AG04450 (cell line): ENCODE measurements at regions not wholly inside any gene's neighbourhood (a gene's known extent, or its start where the extent isn't known, plus 50 kb on each side); places are given as distances from the start of the nearest gene placed in this dataset.

ENCODE experiments used
- CTCF ChIA-PET: fragments of 300-600, 350-600 bp; formaldehyde crosslinking; extraction: SDS; loops from one replicate; lab custom pipeline; 2022; ENCODE audit warnings: antibody characterized with exemption, inconsistent platforms; lab: Charles Lee
- POLR2A ChIA-PET: fragments of 350-600 bp; formaldehyde crosslinking; extraction: SDS; loops from one replicate; lab custom pipeline; 2021; ENCODE audit warnings: antibody characterized with exemption, inconsistent platforms; lab: Yijun Ruan, JAX
- DNase-seq: peaks from one replicate; pipeline ENCODE4 v3.0.0-alpha.2; 2011; ENCODE audit warnings: low read depth, low spot score
- H3K27ac ChIP-seq: one replicate; pipeline ENCODE4 v1.5.1; 2012; ENCODE audit warnings: low read depth, low read length, control low read depth
- H3K27me3 ChIP-seq: one replicate; pipeline ENCODE4 v1.6.0; 2012; ENCODE audit warnings: low read length; ENCODE audit not compliant: control insufficient read depth, insufficient read depth
- H3K4me3 ChIP-seq: 2 replicates; pipeline ENCODE4 v1.5.1; 2011; ENCODE audit warnings: mild to moderate bottlenecking, low read depth, low read length, control low read depth
- H3K9me3 ChIP-seq: 2 replicates; pipeline ENCODE4 v1.5.1; 2012; ENCODE audit warnings: low read length; ENCODE audit not compliant: control insufficient read depth, insufficient read depth
- TF ChIP-seq, protein P1 (sequence below): IDR thresholded peaks from 2 replicates; pipeline ENCODE4 v1.5.1; 2011; ENCODE audit warnings: low read depth, low read length, control low read depth, inconsistent platforms

DNA sequence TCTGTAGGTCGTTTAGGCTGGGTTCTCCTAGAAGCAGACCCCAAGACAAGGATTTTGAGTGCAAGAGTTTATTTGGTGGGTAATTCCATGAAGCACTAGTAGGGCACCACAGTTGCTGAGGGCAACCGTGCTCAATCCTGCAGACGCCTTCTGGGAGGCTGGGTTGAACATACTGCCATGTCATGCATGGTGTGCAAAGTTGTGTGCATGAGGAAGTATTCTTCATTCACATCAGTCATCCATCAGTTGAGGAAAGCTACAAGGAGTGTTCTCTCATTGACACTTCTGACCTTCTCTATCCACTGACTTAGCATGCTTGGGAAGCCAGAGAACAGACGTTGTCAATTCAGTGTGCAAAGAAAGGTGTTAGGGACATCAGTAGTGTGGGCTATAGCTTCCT is 179.2 kb downstream of the PTPN11 start:
- TF ChIP-seq, protein P1, sequence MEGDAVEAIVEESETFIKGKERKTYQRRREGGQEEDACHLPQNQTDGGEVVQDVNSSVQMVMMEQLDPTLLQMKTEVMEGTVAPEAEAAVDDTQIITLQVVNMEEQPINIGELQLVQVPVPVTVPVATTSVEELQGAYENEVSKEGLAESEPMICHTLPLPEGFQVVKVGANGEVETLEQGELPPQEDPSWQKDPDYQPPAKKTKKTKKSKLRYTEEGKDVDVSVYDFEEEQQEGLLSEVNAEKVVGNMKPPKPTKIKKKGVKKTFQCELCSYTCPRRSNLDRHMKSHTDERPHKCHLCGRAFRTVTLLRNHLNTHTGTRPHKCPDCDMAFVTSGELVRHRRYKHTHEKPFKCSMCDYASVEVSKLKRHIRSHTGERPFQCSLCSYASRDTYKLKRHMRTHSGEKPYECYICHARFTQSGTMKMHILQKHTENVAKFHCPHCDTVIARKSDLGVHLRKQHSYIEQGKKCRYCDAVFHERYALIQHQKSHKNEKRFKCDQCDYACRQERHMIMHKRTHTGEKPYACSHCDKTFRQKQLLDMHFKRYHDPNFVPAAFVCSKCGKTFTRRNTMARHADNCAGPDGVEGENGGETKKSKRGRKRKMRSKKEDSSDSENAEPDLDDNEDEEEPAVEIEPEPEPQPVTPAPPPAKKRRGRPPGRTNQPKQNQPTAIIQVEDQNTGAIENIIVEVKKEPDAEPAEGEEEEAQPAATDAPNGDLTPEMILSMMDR: no peak
- ChIA-PET POLR2A (no interaction called here), CTCF (no interaction called here)
- H3K27ac ChIP-seq: no peak overlapping the region
- no peaks in the 10 kb centered on the region for H3K27me3 ChIP-seq
- DNase-seq: no peak
- no peak overlapping the region for H3K4me3 ChIP-seq
- H3K9me3 ChIP-seq: no peaks in the 10 kb centered on the region

DNA sequence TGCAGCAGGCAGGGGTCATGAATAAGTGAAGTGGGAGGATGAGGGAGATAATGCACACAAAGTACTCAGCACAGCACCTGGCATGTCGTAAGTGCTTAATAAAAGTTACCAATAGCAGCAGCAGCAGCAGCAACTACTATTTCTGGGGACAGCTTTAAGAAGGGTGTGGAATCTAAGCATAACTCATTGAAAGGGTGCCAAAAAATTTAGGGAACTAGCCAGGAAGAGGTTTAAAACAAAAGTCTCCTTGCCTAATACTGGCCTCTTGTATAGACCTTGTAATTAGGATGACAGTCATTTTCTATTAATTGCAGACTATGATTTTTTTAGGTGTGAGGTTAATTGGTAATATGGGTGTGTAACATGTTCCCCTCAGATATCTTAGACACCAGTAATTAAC is 179.9 kb downstream of the PTPN11 start:
- Histone ChIP-seq H3K4me3 (no peak overlapping the region), H3K9me3 (no peaks in the 10 kb centered on the region), H3K27ac (no peak overlapping the region), H3K27me3 (no peaks in the 10 kb centered on the region)
- ChIA-PET CTCF (no interaction called here), POLR2A (no interaction called here)
- no peak for DNase-seq
- TF ChIP-seq, protein P1: no peak

DNA sequence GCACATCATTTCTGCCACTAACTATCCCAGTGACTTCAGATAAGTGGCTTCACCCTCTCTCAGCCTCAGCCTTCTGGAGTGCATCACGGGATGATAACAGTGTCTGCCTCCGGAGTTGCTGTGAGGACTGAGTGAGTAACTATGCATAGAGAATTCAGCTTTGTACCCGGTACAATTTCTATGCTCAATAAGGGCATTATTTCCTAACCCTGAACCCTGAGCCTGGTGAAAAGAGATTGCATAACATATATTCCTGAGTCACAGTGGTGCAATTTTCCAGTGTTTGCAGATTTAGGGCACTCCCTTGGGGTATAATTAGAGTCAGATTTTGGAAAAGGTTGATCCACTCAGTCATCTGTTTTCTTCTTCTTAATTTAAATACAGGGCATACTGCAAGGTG is 181.1 kb downstream of the PTPN11 start:
- H3K4me3 ChIP-seq: no peak overlapping the region
- H3K27ac ChIP-seq: no peak overlapping the region
- ChIA-PET POLR2A (no interaction called here), CTCF (no interaction called here)
- TF ChIP-seq, protein P1: no peak
- no peaks in the 10 kb centered on the region for H3K9me3 ChIP-seq
- H3K27me3 ChIP-seq: no peaks in the 10 kb centered on the region
- no peak for DNase-seq

DNA sequence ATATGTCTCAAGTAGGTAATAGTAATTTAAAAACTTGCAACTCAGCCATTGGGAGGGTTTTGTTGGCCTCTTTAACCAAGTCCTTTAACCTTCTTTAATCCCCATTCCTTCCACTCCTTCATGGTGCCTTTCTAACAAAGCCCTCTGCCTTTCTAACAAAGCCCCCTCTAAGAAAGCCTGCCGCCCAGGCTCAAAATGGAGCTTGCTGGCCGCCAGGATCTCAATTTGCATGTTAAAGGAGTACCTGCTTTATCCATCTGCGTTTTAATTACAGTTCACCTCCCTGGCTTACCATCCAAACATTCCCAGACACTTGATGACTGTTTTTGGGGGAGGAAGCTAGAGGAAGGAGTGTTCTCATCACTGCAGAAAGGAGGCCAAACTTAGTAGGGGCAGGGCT is 183.4 kb downstream of the PTPN11 start:
- no peaks in the 10 kb centered on the region for H3K9me3 ChIP-seq
- CTCF ChIA-PET: no interaction called here
- POLR2A ChIA-PET: no interaction called here
- TF ChIP-seq, protein P1: no peak
- H3K27ac ChIP-seq: no peak overlapping the region
- no peak for DNase-seq
- H3K4me3 ChIP-seq: no peak overlapping the region
- H3K27me3 ChIP-seq: no peaks in the 10 kb centered on the region

DNA sequence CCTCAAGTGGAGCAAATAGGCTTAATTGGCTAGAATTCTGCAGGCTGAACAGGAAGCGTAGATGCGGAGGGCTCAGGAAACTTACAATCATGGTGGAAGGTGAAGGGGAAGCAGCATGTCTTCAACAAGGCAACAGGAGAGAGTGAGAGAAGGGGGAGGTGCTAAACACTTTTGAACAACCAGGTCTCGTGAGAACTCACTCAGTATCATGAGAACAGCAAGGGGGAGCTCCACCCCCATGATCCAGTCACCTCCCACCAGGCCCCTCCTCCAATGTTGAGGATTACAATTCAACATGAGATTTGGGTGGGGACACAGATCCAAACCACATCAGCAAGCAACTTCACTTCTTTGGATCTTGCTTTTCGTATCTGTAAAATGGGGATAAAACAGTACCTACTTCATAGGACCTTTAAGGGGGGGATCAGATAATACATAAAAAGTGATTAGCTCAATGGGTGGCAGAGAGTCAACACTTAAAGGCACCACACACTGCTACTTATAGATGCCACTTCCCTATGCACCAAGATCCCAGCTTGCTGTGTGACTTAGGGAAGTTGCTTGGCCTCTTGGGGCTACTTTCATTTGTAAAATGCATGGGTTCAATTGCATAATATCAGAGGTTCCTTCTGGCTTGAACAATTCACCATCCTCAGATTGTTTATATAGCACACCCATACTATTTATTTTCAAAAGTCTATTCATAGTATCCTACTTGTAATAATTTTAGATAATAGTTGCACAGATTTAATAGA is 184.8 kb upstream of the RPH3A start:
- no peak for DNase-seq
- TF ChIP-seq, protein P1: no peak

More for the DNA sequence above, 184.8 kb upstream of the RPH3A start:
- POLR2A ChIA-PET: no interaction called here
- Histone ChIP-seq H3K4me3 (no peak overlapping the region), H3K9me3 (no peaks in the 10 kb centered on the region), H3K27ac (no peak overlapping the region), H3K27me3 (no peaks in the 10 kb centered on the region)
- CTCF ChIA-PET: no interaction called here
